ENCODE measurements at regions not wholly inside any gene's neighbourhood (a gene's known extent, or its start where the extent isn't known, plus 50 kb on each side); places are given as distances from the start of the nearest gene placed in this dataset.
"Not testable (repeated sequence)": the region's sequence is repeated elsewhere in the genome, so short reads cannot be mapped to it uniquely, and the experiment has no call there.

GRCh38 chr9:82466616-82467260 is 478.2 kb downstream of the SPATA31D1 start:
- Mint-ChIP-seq H3K4me3 (no peak overlapping the region), H3K36me3 (no peaks in the 10 kb centered on the region), H3K9me3 (peaks cover 0 to 11% (median 2%) of the 10 kb centered on the region in 9 donors), H3K27ac (no peak overlapping the region), H3K27me3 (peaks cover 0 to 3% (median 0%) of the 10 kb centered on the region in 5 donors), H3K4me1 (no peaks in the 10 kb centered on the region)
- POLR2A ChIA-PET, result no interaction called here
- ATAC-seq (no peak), DNase-seq (no peak)

DNA sequence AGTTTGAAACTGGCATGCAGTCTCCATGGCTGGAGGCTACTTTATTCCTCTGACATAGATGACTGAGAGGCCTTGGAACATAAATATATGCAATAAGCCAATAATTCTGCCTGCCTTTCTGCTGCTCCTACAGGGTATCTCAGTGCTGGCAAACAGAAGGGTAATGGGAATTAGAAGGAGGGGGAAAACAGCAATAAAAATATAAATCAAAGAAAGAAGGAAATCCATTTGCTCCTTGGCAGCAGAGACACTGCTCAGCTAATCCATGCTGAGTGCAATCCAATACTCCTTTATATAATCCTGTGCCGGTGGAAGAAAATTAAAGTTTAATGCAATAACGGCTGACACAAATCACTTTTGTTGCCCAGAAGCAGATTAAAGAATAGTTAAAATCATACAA is 478.9 kb downstream of the SPATA31D1 start:
- peaks cover 0 to 11% (median 2%) of the 10 kb centered on the region in 9 donors for H3K9me3 Mint-ChIP-seq
- H3K4me3 Mint-ChIP-seq, result no peak overlapping the region
- no peaks in the 10 kb centered on the region for H3K4me1 Mint-ChIP-seq
- no peak overlapping the region for H3K27ac Mint-ChIP-seq
- DNase-seq, result no peak
- H3K27me3 Mint-ChIP-seq, result peaks cover 0 to 3% (median 0%) of the 10 kb centered on the region in 5 donors
- H3K36me3 Mint-ChIP-seq, result no peaks in the 10 kb centered on the region
- ATAC-seq, result no peak
- POLR2A ChIA-PET, result no interaction called here

DNA sequence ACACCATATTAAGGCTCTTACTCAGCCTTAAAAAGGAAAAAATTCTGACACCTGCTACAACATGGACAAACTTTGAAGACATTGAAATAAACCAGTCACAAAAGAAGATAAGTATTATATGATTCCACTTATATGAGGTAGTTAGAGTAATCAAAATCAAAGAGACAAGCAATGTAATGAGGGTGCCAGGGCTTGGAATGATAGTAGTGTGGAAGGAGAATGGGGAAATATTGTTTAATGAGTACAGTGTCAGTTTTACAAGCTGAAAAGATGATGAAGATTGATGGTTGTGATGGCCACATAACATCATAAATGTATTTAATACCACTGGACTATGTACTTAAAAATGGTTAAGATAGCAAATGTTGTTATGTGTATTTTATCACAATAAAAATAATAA is 485.7 kb downstream of the SPATA31D1 start:
- ATAC-seq (no peak), DNase-seq (no peak)
- Mint-ChIP-seq H3K4me1 (no peaks in the 10 kb centered on the region), H3K27ac (no peak overlapping the region), H3K27me3 (no peaks in the 10 kb centered on the region), H3K4me3 (no peak overlapping the region), H3K9me3 (peaks cover 0 to 6% (median 0%) of the 10 kb centered on the region in 9 donors), H3K36me3 (no peaks in the 10 kb centered on the region)
- POLR2A ChIA-PET, result no interaction called here

DNA sequence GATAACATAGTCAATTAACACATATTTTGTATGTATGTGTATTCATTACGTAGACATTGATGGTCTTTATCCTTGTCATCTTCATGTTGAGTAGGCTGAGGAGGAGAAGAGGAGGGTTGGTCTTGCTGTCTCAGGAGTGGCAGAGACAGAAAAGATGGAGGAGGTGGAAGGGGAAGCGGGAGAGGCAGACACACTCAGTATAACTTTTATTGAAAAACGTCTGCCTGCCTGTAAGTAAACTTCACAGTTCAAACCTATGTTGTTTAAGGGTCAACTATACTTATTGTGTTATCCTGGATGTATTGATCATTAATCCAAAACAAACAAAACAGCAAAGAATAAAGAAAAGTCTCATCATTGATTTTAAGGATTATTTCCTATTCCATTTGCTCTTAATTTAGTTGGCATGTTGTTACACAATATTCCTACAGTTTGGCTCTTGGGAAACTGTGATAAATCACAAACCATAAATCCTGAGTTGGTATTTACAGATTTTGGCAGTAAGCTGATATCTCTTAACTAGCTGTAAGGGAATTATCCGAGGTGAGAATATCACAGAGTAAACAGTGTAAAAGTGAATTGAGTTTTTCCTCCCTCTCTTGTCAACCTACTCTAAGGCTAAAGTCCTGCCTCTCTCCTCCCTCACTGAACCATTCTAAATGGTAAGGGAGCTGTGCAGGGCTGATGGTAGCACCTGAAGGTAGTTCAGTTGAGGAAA is 487.2 kb downstream of the SPATA31D1 start:
- H3K4me1 Mint-ChIP-seq, result no peaks in the 10 kb centered on the region
- no peak overlapping the region for H3K27ac Mint-ChIP-seq
- no peaks in the 10 kb centered on the region for H3K27me3 Mint-ChIP-seq
- peaks cover 0 to 4% (median 0%) of the 10 kb centered on the region in 9 donors for H3K9me3 Mint-ChIP-seq
- no peaks in the 10 kb centered on the region for H3K36me3 Mint-ChIP-seq
- ATAC-seq (no peak), DNase-seq (no peak)
- POLR2A ChIA-PET, result no interaction called here
- no peak overlapping the region for H3K4me3 Mint-ChIP-seq

- no peak overlapping the region for H3K4me3 Mint-ChIP-seq
- H3K27ac Mint-ChIP-seq, result no peak overlapping the region
- DNase-seq (no peak), ATAC-seq (no peak)
- POLR2A ChIA-PET, result no interaction called here
- no peaks in the 10 kb centered on the region for H3K4me1 Mint-ChIP-seq
- H3K36me3 Mint-ChIP-seq, result no peaks in the 10 kb centered on the region
- peaks cover 0 to 7% (median 2%) of the 10 kb centered on the region in 9 donors for H3K9me3 Mint-ChIP-seq
- no peaks in the 10 kb centered on the region for H3K27me3 Mint-ChIP-seq
Observed at GRCh38 chr9:82480921-82481320, 492.3 kb downstream of the SPATA31D1 start.

DNA sequence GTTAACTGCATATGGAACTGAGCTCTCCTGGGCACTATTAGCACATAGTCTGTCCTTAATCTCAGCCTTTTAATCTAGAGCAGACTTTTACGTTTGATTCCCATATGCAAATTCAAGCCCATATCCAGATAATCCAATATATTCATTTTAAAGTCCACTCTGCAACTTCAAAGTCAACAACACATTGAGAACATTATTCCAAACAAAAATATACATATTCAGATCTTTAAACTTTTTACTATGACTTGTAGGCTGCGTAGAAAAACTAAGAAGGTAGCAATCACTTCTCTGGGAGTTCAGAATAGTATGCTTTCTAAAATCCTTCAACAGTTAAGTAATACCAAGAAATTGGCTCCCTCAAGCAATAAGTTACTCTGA is 499.4 kb downstream of the SPATA31D1 start:
- H3K9me3 Mint-ChIP-seq, result peaks cover 0 to 7% (median 0%) of the 10 kb centered on the region in 9 donors

GRCh38 chr9:82488313-82489200 is 500.0 kb downstream of the SPATA31D1 start:
- Mint-ChIP-seq H3K4me3 (no peak overlapping the region), H3K36me3 (no peaks in the 10 kb centered on the region), H3K27me3 (no peaks in the 10 kb centered on the region), H3K4me1 (no peaks in the 10 kb centered on the region), H3K9me3 (peaks cover 0 to 7% (median 0%) of the 10 kb centered on the region in 9 donors), H3K27ac (no peak overlapping the region)
- no peak for ATAC-seq
- POLR2A ChIA-PET, result no interaction called here
- no peak for DNase-seq

More for the DNA sequence above, 499.4 kb downstream of the SPATA31D1 start:
- DNase-seq (no peak), ATAC-seq (no peak)
- POLR2A ChIA-PET, result no interaction called here
- no peak overlapping the region for H3K4me3 Mint-ChIP-seq
- no peaks in the 10 kb centered on the region for H3K27me3 Mint-ChIP-seq
- H3K36me3 Mint-ChIP-seq, result no peaks in the 10 kb centered on the region
- H3K27ac Mint-ChIP-seq, result no peak overlapping the region
- no peaks in the 10 kb centered on the region for H3K4me1 Mint-ChIP-seq

- no peak for ATAC-seq
- Mint-ChIP-seq H3K36me3 (no peaks in the 10 kb centered on the region), H3K27me3 (no peaks in the 10 kb centered on the region), H3K27ac (no peak overlapping the region), H3K9me3 (peaks cover 0 to 3% (median 0%) of the 10 kb centered on the region in 9 donors), H3K4me3 (no peak overlapping the region), H3K4me1 (no peaks in the 10 kb centered on the region)
- DNase-seq, result no peak
- POLR2A ChIA-PET, result no interaction called here
Observed at GRCh38 chr9:82489201-82489821, 500.7 kb downstream of the SPATA31D1 start.

- no peak overlapping the region for H3K4me3 Mint-ChIP-seq
- no peak for ATAC-seq
- POLR2A ChIA-PET, result no interaction called here
Observed at GRCh38 chr9:82490019-82490499, 501.5 kb downstream of the SPATA31D1 start.

GRCh38 chr9:82490821-82491220 is 502.2 kb downstream of the SPATA31D1 start:
- H3K4me3 Mint-ChIP-seq, ATAC-seq, H3K27ac Mint-ChIP-seq, H3K27me3 Mint-ChIP-seq, DNase-seq, POLR2A ChIA-PET, H3K36me3 Mint-ChIP-seq, H3K9me3 Mint-ChIP-seq, H3K4me1 Mint-ChIP-seq: not testable (repeated sequence)

More at GRCh38 chr9:82490019-82490499, 501.5 kb downstream of the SPATA31D1 start:
- Mint-ChIP-seq H3K9me3 (peaks cover 0 to 3% (median 0%) of the 10 kb centered on the region in 9 donors), H3K27me3 (no peaks in the 10 kb centered on the region), H3K4me1 (no peaks in the 10 kb centered on the region), H3K27ac (no peak overlapping the region), H3K36me3 (no peaks in the 10 kb centered on the region)
- DNase-seq, result no peak

DNA sequence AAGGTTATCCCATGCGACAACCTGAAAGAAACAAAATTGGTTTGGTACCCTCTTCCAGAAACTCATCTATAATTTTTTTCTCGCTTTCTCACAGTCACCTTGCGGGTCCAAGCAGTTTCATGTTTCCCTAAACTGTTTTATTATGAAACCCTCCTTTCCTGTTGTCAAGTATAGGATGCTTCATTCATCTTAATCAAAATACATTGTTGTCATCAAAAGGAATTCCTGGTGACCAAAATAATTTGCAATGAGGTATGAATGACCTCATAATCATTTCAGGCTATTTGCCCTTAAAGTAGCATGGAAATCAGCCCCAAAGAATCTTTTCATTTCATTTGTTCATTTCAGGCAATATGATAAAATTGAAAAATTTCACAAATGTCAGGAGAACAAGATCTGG is 503.0 kb downstream of the SPATA31D1 start:
- Mint-ChIP-seq H3K4me1 (no peaks in the 10 kb centered on the region), H3K27ac (no peak overlapping the region), H3K27me3 (peaks cover 0 to under 1% (median 0%) of the 10 kb centered on the region in 5 donors), H3K4me3 (no peak overlapping the region), H3K36me3 (peaks cover 0 to 2% (median 0%) of the 10 kb centered on the region in 3 donors), H3K9me3 (peaks cover 0 to 4% (median 0%) of the 10 kb centered on the region in 9 donors)
- POLR2A ChIA-PET, result no interaction called here
- ATAC-seq (no peak), DNase-seq (no peak)

DNA sequence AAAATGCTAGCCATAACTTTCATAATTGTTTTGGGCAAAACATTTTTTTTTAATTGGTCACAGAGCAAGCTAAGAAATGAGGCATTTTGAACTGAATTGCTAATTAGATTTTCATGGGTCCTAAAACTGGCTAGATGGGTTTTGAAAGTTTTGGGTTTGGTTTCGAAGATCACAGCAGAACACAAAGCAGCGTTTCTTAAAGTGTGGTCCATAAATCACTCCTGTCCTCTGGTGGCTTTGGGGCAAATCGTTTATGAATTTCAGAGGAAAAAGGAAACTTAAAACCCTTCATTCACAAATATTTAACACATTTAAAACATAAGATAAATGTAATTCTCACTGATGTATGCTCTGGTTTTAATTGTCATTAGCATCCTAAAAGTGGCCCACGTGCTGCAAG is 503.7 kb downstream of the SPATA31D1 start:
- Mint-ChIP-seq H3K27ac (no peak overlapping the region), H3K4me3 (no peak overlapping the region), H3K36me3 (peaks cover 0 to 7% (median 0%) of the 10 kb centered on the region in 3 donors), H3K27me3 (peaks cover 0 to 4% (median 0%) of the 10 kb centered on the region in 5 donors), H3K9me3 (peaks cover 0 to 9% (median 0%) of the 10 kb centered on the region in 9 donors), H3K4me1 (no peaks in the 10 kb centered on the region)
- DNase-seq (no peak), ATAC-seq (no peak)
- POLR2A ChIA-PET, result no interaction called here
